ENCODE measurements at regions not wholly inside any gene's neighbourhood (a gene's known extent, or its start where the extent isn't known, plus 50 kb on each side); places are given as distances from the start of the nearest gene placed in this dataset.
"Not testable (repeated sequence)": the region's sequence is repeated elsewhere in the genome, so short reads cannot be mapped to it uniquely, and the experiment has no call there.

- TF ChIP-seq, protein P1, sequence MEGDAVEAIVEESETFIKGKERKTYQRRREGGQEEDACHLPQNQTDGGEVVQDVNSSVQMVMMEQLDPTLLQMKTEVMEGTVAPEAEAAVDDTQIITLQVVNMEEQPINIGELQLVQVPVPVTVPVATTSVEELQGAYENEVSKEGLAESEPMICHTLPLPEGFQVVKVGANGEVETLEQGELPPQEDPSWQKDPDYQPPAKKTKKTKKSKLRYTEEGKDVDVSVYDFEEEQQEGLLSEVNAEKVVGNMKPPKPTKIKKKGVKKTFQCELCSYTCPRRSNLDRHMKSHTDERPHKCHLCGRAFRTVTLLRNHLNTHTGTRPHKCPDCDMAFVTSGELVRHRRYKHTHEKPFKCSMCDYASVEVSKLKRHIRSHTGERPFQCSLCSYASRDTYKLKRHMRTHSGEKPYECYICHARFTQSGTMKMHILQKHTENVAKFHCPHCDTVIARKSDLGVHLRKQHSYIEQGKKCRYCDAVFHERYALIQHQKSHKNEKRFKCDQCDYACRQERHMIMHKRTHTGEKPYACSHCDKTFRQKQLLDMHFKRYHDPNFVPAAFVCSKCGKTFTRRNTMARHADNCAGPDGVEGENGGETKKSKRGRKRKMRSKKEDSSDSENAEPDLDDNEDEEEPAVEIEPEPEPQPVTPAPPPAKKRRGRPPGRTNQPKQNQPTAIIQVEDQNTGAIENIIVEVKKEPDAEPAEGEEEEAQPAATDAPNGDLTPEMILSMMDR (IDR thresholded peaks at IDR 0.05; ENCODE audit: low read depth, low read length): no peak
- H3K4me3 ChIP-seq (ENCODE audit: low read depth, low read length): no peak overlapping the region
Observed at GRCh38 chrX:125651426-125651825, 331.8 kb downstream of the TEX13C start.

DNA sequence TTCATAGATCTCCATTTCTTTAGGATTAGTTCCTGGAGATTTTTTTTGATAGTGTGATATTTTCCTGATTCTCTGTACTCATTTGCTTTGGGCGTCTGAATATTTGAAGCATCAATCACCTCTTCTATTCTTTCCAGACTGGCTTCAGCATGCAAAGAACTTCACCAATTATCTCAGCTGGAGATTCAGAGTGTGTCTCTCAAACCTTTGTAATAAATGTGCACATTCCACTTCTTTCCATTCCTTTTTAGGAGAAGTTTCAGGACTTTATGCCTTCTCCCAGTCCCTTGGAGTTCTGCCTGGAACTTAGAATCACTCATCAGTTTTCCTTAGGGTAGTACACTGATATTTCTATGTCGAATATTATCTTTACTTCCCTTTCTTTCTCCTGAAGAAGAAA, 334.8 kb downstream of the TEX13C start:
- no peak overlapping the region for H3K4me3 ChIP-seq (ENCODE audit: low read depth, low read length)
- TF ChIP-seq, protein P1 (IDR thresholded peaks at IDR 0.05; ENCODE audit: low read depth, low read length): no peak

DNA sequence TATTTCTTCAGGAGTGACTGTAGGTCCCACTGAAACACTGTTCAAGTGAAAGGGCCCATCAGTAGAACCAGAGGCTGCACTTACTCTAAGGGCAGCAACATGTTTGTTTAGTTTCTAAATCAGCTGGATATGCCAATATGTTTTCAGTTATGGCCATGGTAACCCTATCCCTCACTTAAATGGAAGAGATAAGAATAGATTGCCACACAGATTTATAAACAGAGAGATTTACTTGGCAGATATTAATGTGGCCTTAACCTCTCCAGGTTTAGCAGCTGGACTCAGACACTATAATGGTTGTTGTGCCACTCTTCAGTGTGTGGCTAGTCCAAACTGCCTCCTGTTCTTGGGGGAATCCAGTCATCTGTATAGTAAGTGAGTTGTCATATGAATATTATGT, 354.1 kb downstream of the TEX13C start:
- TF ChIP-seq, protein P1 (IDR thresholded peaks at IDR 0.05; ENCODE audit: low read depth, low read length): no peak
- H3K4me3 ChIP-seq (ENCODE audit: low read depth, low read length): no peak overlapping the region

DNA sequence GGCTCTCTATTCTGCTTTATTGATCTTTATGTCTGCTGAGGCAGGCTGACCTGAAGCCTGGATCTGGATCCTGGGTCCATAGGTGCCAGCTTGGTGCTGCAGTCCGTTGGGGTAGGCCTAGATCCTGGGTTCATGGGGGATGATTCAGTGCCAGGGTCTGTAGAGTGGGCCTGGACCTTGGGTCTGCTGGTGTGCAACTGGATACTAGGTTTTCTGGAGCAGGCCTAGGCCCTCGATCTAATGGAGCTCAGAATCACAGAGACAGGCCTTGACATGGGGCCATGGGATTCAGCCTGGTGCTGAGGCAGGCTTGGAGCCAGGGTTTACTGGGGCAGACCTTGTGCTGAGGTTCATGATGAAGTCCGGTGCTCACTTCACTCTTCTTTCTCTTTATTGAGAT, 358.6 kb downstream of the TEX13C start:
- TF ChIP-seq, protein P1 (IDR thresholded peaks at IDR 0.05; ENCODE audit: low read depth, low read length): no peak
- H3K4me3 ChIP-seq (ENCODE audit: low read depth, low read length): no peak overlapping the region

DNA sequence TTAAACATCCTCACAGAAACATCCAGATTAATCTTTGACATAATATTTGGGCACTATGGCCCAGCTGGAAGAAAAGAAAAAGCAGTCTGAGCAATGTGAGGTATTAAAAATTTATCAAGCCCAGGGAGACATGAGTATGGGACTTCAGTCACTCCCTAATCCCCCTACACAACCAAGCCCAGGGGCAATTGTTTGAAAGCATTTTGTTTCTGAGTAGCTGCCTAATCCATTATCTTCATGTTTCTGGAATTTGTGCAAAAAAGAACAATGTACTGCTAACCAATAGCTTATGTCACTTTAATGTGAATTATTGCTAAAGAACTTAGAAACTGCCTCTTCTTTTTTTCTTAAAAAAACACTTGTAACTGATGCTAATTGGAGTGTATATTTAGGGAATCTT, 360.7 kb downstream of the TEX13C start:
- TF ChIP-seq, protein P1 (IDR thresholded peaks at IDR 0.05; ENCODE audit: low read depth, low read length): no peak
- H3K4me3 ChIP-seq (ENCODE audit: low read depth, low read length): no peak overlapping the region

- no peak overlapping the region for H3K4me3 ChIP-seq (ENCODE audit: low read depth, low read length)
- TF ChIP-seq, protein P1 (IDR thresholded peaks at IDR 0.05; ENCODE audit: low read depth, low read length): no peak
Observed at GRCh38 chrX:125681058-125681457, 361.4 kb downstream of the TEX13C start.

DNA sequence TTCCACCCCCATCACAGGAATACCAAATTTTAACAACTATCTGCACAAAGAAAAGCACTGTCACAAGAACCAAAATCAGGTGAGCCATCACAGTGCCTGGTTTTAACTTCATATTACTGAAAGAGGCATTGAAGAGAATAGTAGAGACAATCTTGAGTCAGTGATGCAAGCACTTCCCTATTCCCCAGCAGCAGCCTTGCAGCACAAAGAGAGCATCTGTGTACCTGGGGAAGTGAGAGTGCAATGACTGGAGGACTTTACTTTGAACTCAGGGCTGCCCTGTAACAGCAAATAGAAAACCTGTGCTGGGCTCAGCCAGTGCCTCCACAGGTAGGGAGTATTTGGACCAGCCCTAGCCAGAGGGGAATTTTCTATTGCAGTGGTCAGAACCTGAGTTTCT, 361.8 kb downstream of the TEX13C start:
- TF ChIP-seq, protein P1 (IDR thresholded peaks at IDR 0.05; ENCODE audit: low read depth, low read length): no peak
- no peak overlapping the region for H3K4me3 ChIP-seq (ENCODE audit: low read depth, low read length)

GRCh38 chrX:125690522-125690921, 370.9 kb downstream of the TEX13C start:
- not testable (repeated sequence) for H3K4me3 ChIP-seq (ENCODE audit: low read depth, low read length)
